ENCODE measurements at regions not wholly inside any gene's neighbourhood (a gene's known extent, or its start where the extent isn't known, plus 50 kb on each side); places are given as distances from the start of the nearest gene placed in this dataset.

DNA sequence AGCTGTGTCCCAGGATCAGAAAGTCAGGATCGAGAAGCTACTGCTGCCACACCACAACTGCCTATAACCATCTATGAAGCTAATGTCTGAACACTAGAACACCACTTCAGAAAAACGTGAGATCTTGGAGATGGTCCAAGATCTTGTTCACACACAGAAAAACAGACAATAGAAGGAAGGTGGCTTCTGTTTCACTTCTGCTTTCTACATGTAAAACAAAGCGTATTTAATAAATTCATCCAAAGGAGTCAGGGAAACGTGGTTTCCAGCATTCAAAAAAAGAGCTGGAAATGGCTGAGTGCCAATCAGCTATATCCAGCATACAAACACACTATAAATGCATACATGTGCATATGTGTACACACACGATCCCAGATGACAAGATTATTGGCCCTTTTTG is 70.2 kb upstream of the CCDC71L start:
- Mint-ChIP-seq H3K4me1 (ENCODE audit: low read depth, unreplicated experiment) (peaks cover 24% of the 10 kb centered on the region), H3K36me3 (ENCODE audit: insufficient read depth, unreplicated experiment) (no peaks in the 10 kb centered on the region), H3K27me3 (ENCODE audit: unreplicated experiment) (no peaks in the 10 kb centered on the region), H3K4me3 (ENCODE audit: low read depth, unreplicated experiment) (no peak overlapping the region), H3K9me3 (ENCODE audit: low read depth, unreplicated experiment) (peaks cover 3% of the 10 kb centered on the region), H3K27ac (ENCODE audit: unreplicated experiment) (no peak overlapping the region)
- CTCF ChIA-PET: interaction anchor here (0.6 to 1.3 kb wide), 4 partner anchors 30 to 189 kb away, joined by 3 to 4 read pairs (median 3); no protein-coding TSS in a partner anchor
- intact Hi-C loops (cut with micrococcal nuclease; ENCODE audit: unreplicated experiment): no loop called here
- BruUV-seq (replicated peaks): no TSS peak
- no peak for DNase-seq
- TF ChIP-seq, protein P1, sequence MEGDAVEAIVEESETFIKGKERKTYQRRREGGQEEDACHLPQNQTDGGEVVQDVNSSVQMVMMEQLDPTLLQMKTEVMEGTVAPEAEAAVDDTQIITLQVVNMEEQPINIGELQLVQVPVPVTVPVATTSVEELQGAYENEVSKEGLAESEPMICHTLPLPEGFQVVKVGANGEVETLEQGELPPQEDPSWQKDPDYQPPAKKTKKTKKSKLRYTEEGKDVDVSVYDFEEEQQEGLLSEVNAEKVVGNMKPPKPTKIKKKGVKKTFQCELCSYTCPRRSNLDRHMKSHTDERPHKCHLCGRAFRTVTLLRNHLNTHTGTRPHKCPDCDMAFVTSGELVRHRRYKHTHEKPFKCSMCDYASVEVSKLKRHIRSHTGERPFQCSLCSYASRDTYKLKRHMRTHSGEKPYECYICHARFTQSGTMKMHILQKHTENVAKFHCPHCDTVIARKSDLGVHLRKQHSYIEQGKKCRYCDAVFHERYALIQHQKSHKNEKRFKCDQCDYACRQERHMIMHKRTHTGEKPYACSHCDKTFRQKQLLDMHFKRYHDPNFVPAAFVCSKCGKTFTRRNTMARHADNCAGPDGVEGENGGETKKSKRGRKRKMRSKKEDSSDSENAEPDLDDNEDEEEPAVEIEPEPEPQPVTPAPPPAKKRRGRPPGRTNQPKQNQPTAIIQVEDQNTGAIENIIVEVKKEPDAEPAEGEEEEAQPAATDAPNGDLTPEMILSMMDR (IDR thresholded peaks at IDR 0.05; ENCODE audit: unreplicated experiment): no peak

DNA sequence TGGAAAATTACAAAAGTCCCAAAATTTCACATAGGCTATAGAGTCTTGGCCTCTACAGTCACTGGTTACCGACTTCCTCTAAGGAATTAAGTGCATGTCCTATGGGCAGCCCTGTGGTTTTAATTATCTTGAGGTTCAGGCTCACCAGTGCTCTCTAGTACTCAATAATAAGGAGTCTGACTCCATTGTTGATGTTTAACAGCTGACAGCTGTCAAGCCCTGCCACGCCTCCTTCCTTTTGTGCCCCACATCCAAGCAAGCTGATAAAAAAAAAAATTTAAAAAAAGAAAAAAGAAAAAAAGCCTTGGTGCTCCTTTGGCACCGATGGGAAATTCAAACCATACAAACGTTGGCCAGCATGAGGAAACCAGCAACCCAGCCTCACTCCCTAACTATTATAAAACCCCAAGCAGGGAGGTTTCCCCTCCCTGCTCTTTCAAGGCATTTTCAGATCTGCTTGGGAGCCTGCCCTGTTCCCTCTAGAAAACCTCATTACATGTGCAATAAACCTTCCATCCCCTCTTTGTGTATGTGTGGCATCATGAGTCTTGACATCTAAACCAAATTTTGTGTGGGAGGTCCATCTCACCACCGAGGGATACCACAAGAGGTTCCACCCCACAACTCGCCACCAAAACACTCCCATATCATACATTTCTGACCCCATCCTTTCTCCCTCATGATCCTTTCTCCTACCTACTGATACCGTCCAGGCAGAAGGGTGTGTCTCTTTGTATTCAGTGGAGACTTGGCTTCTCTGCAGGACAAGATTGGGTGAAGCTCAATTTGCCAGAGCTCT is 70.9 kb upstream of the CCDC71L start:
- no peak for DNase-seq
- no peaks in the 10 kb centered on the region for H3K36me3 Mint-ChIP-seq (ENCODE audit: insufficient read depth, unreplicated experiment)
- peaks cover 30% of the 10 kb centered on the region for H3K4me1 Mint-ChIP-seq (ENCODE audit: low read depth, unreplicated experiment)
- CTCF ChIA-PET: interaction anchor here (0.7 to 1.3 kb wide), 4 partner anchors 30 to 190 kb away, joined by 3 to 4 read pairs (median 3); no protein-coding TSS in a partner anchor
- BruUV-seq (replicated peaks): no TSS peak
- no peak overlapping the region for H3K4me3 Mint-ChIP-seq (ENCODE audit: low read depth, unreplicated experiment)
- intact Hi-C loops (cut with micrococcal nuclease; ENCODE audit: unreplicated experiment): no loop called here
- no peak overlapping the region for H3K27ac Mint-ChIP-seq (ENCODE audit: unreplicated experiment)
- TF ChIP-seq, protein P1 (IDR thresholded peaks at IDR 0.05; ENCODE audit: unreplicated experiment): no peak
- no peaks in the 10 kb centered on the region for H3K27me3 Mint-ChIP-seq (ENCODE audit: unreplicated experiment)
- peaks cover 3% of the 10 kb centered on the region for H3K9me3 Mint-ChIP-seq (ENCODE audit: low read depth, unreplicated experiment)

- CTCF ChIA-PET: interaction anchor here (0.6 to 2.2 kb wide), 9 partner anchors 17 to 559 kb away, joined by 3 to 61 read pairs (median 5); partner anchors contain the start of gene HBP1
- peaks cover 24% of the 10 kb centered on the region for H3K4me1 Mint-ChIP-seq (ENCODE audit: low read depth, unreplicated experiment)
- H3K36me3 Mint-ChIP-seq (ENCODE audit: insufficient read depth, unreplicated experiment): no peaks in the 10 kb centered on the region
- TF ChIP-seq, protein P1 (IDR thresholded peaks at IDR 0.05; ENCODE audit: unreplicated experiment): no peak
- intact Hi-C loops (cut with micrococcal nuclease; ENCODE audit: unreplicated experiment): loop anchor here (1.0 to 2.0 kb wide), 4 partner anchors 39 to 273 kb away; partner anchors contain the start of gene CCDC71L
- BruUV-seq (replicated peaks): no TSS peak
- no peak overlapping the region for H3K27ac Mint-ChIP-seq (ENCODE audit: unreplicated experiment)
- H3K9me3 Mint-ChIP-seq (ENCODE audit: low read depth, unreplicated experiment): no peaks in the 10 kb centered on the region
- no peak overlapping the region for H3K4me3 Mint-ChIP-seq (ENCODE audit: low read depth, unreplicated experiment)
- H3K27me3 Mint-ChIP-seq (ENCODE audit: unreplicated experiment): no peaks in the 10 kb centered on the region
- DNase-seq: no peak
Observed at GRCh38 chr7:106735637-106736036, 74.7 kb upstream of the CCDC71L start.

DNA sequence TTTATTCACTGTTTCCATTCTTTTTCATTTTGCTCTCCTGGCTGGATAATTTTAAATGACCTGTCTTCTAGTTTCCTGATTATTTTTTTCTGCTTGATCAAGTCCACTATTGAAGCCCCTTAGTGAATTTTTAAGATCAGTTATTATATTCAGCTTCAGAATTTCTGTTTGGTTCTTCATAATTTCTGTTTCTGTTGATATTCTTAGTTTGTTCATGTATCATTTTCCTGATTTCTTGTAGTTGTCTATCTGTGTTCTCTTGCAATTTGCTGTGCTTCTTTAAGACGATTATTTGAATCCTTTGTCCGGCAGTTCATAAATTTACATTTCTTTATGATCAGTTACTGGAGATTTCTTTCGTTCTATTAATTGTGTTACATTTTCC is 75.2 kb upstream of the CCDC71L start:
- BruUV-seq (replicated peaks): no TSS peak
- intact Hi-C loops (cut with micrococcal nuclease; ENCODE audit: unreplicated experiment): loop anchor here (1.0 to 2.0 kb wide), 4 partner anchors 39 to 273 kb away; partner anchors contain the start of gene CCDC71L
- TF ChIP-seq, protein P1 (IDR thresholded peaks at IDR 0.05; ENCODE audit: unreplicated experiment): no peak
- peak overlapping the region; percentile 48 for H3K27ac Mint-ChIP-seq (ENCODE audit: unreplicated experiment)
- CTCF ChIA-PET: interaction anchor here (0.6 to 2.2 kb wide), 10 partner anchors 18 to 559 kb away, joined by 3 to 61 read pairs (median 5); partner anchors contain the start of genes CCDC71L and NAMPT
- no peaks in the 10 kb centered on the region for H3K27me3 Mint-ChIP-seq (ENCODE audit: unreplicated experiment)
- H3K9me3 Mint-ChIP-seq (ENCODE audit: low read depth, unreplicated experiment): no peaks in the 10 kb centered on the region
- peaks cover 19% of the 10 kb centered on the region for H3K4me1 Mint-ChIP-seq (ENCODE audit: low read depth, unreplicated experiment)
- no peaks in the 10 kb centered on the region for H3K36me3 Mint-ChIP-seq (ENCODE audit: insufficient read depth, unreplicated experiment)
- DNase-seq: no peak
- H3K4me3 Mint-ChIP-seq (ENCODE audit: low read depth, unreplicated experiment): no peak overlapping the region
